GM19463 (cell line): ENCODE measurements at regions not wholly inside any gene's neighbourhood (a gene's known extent, or its start where the extent isn't known, plus 50 kb on each side); places are given as distances from the start of the nearest gene placed in this dataset.
A peak's percentile ranks its signal among the peaks of the same experiment; 100 is the strongest.

Experiments
- ATAC-seq: cut with Tn5 transposase; IDR thresholded peaks from one replicate; pipeline ENCODE4 v1.9.1; 2021; ENCODE audit warnings: mild to moderate bottlenecking, moderate library complexity; ENCODE audit not compliant: unreplicated experiment

- ATAC-seq, result no peak
Measured at GRCh38 chr10:60728056-60728455, 50.2 kb upstream of the CDK1 start.

- no peak for ATAC-seq
Measured at GRCh38 chr10:60726257-60726656, 52.0 kb upstream of the CDK1 start.

- ATAC-seq, result no peak
Measured at GRCh38 chr10:60722623-60723022, 55.7 kb upstream of the CDK1 start.

GRCh38 chr10:60719721-60720120 is 58.6 kb upstream of the CDK1 start:
- no peak for ATAC-seq

GRCh38 chr10:60718886-60719285 is 59.4 kb upstream of the CDK1 start:
- ATAC-seq, result no peak

GRCh38 chr10:60717852-60718251 is 60.4 kb upstream of the CDK1 start:
- peak; percentile 78 for ATAC-seq

- no peak for ATAC-seq
Measured at GRCh38 chr10:60714233-60714632, 64.0 kb upstream of the CDK1 start.

- ATAC-seq, result no peak
Measured at GRCh38 chr10:60711496-60711895, 66.8 kb upstream of the CDK1 start.

- no peak for ATAC-seq
Measured at GRCh38 chr10:60710041-60710440, 68.2 kb upstream of the CDK1 start.

GRCh38 chr10:60708666-60709065 is 69.6 kb upstream of the CDK1 start:
- ATAC-seq, result no peak

GRCh38 chr10:60707841-60708240 is 70.4 kb upstream of the CDK1 start:
- no peak for ATAC-seq

GRCh38 chr10:60706146-60706545 is 72.1 kb upstream of the CDK1 start:
- ATAC-seq, result no peak

- ATAC-seq, result no peak
Measured at GRCh38 chr10:60705376-60705775, 72.9 kb upstream of the CDK1 start.

GRCh38 chr10:60704471-60704870 is 73.8 kb upstream of the CDK1 start:
- no peak for ATAC-seq

GRCh38 chr10:60703266-60704041 is 74.8 kb upstream of the CDK1 start:
- no peak for ATAC-seq

GRCh38 chr10:60687679-60688078 is 90.6 kb upstream of the CDK1 start:
- ATAC-seq, result no peak

GRCh38 chr10:60684091-60684490 is 94.2 kb upstream of the CDK1 start:
- ATAC-seq, result no peak

- no peak for ATAC-seq
Measured at GRCh38 chr10:60681103-60681502, 97.2 kb upstream of the CDK1 start.

GRCh38 chr10:60679388-60679990 is 98.8 kb upstream of the CDK1 start:
- no peak for ATAC-seq

GRCh38 chr10:60678978-60679377 is 99.3 kb upstream of the CDK1 start:
- no peak for ATAC-seq

- no peak for ATAC-seq
Measured at GRCh38 chr10:60677531-60678129, 100.6 kb upstream of the CDK1 start.

- ATAC-seq, result no peak
Measured at GRCh38 chr10:60675236-60675635, 103.0 kb upstream of the CDK1 start.
